OCI-LY7 (cell line): ENCODE measurements at regions not wholly inside any gene's neighbourhood (a gene's known extent, or its start where the extent isn't known, plus 50 kb on each side); places are given as distances from the start of the nearest gene placed in this dataset.

Experiments
- BruUV-seq: library from RNA; stranded (reverse); fragments of 400-500 nt; replicated peaks from 2 replicates; lab custom pipeline; 2021; lab: Mats Ljungman, UMichigan
- CTCF ChIA-PET: fragments of 300-600 bp; sonication (Branson Sonifier 250); formaldehyde crosslinking; loops from one replicate; lab custom pipeline; 2022; ENCODE audit warnings: antibody characterized with exemption; ENCODE audit not compliant: unreplicated experiment; lab: Charles Lee
- POLR2A ChIA-PET: fragments of 300-600 bp; sonication (Branson Sonifier 250); formaldehyde crosslinking; loops from one replicate; lab custom pipeline; 2022; ENCODE audit warnings: antibody characterized with exemption; lab: Charles Lee
- DNase-seq: peaks from one replicate; pipeline ENCODE4 v3.0.0-alpha.2; 2015; ENCODE audit warnings: low spot score
- H2AFZ ChIP-seq: fragments of 200-600 bp; sonication (generic), shearing (Covaris generic); 2 replicates; pipeline ENCODE4 v1.6.1; 2014; ENCODE audit warnings: mild to moderate bottlenecking, antibody characterized with exemption, low read length, moderate library complexity
- H3K27ac ChIP-seq: fragments of 200-600 bp; sonication (generic); 2 replicates; pipeline ENCODE4 v1.5.1; 2014; ENCODE audit warnings: mixed run types, low read depth, mild to moderate bottlenecking, moderate library complexity, low read length, inconsistent platforms; ENCODE audit not compliant: poor library complexity, severe bottlenecking
- H3K36me3 ChIP-seq: fragments of 200-600 bp; sonication (generic); 2 replicates; pipeline ENCODE4 v1.6.1; 2014; ENCODE audit warnings: mild to moderate bottlenecking, antibody characterized with exemption, low read length, moderate library complexity, mixed read lengths; ENCODE audit not compliant: insufficient read depth
- H3K4me1 ChIP-seq: fragments of 200-600 bp; sonication (generic); 2 replicates; pipeline ENCODE4 v1.5.1; 2014; ENCODE audit warnings: mild to moderate bottlenecking, low read length; ENCODE audit not compliant: insufficient read depth, poor library complexity, severe bottlenecking
- H3K4me2 ChIP-seq: fragments of 200-600 bp; sonication (generic); 2 replicates; pipeline ENCODE4 v1.6.1; 2014; ENCODE audit warnings: mild to moderate bottlenecking, low read length
- H3K4me3 ChIP-seq: fragments of 200-600 bp; sonication (generic); 2 replicates; pipeline ENCODE4 v1.5.1; 2014; ENCODE audit warnings: mild to moderate bottlenecking, low read depth, low read length; ENCODE audit not compliant: poor library complexity, severe bottlenecking
- H3K79me2 ChIP-seq: fragments of 200-600 bp; sonication (generic); 2 replicates; pipeline ENCODE4 v1.6.1; 2016; ENCODE audit warnings: low read depth, mild to moderate bottlenecking, low read length, moderate library complexity, mixed read lengths; ENCODE audit not compliant: insufficient read depth
- H3K9me2 ChIP-seq: fragments of 200-600 bp; sonication (generic); 2 replicates; pipeline ENCODE4 v1.6.1; 2016; ENCODE audit warnings: mild to moderate bottlenecking, low read length, mixed read lengths; ENCODE audit not compliant: insufficient read depth
- H3K9me3 ChIP-seq: fragments of 200-600 bp; sonication (generic); 2 replicates; pipeline ENCODE4 v1.6.1; 2014; ENCODE audit warnings: mild to moderate bottlenecking, mixed run types, low read length, mixed read lengths
- H4K20me1 ChIP-seq: fragments of 200-600 bp; sonication (generic); 2 replicates; pipeline ENCODE4 v1.6.1; 2014; ENCODE audit warnings: mild to moderate bottlenecking, antibody characterized with exemption, low read length, moderate library complexity, mixed read lengths; ENCODE audit not compliant: insufficient read depth
- CTCF ChIP-seq: fragments of 200-600 bp; sonication (generic); conservative IDR thresholded peaks from 2 replicates; pipeline ENCODE4 v1.5.1; 2014; ENCODE audit warnings: mild to moderate bottlenecking, antibody characterized with exemption, low read length, moderate library complexity, mixed read lengths
- EZH2phosphoT487 ChIP-seq: fragments of 200-600 bp; sonication (generic); IDR thresholded peaks from 2 replicates; pipeline ENCODE4 v1.6.1; 2018; ENCODE audit warnings: low read depth, borderline replicate concordance, mild to moderate bottlenecking, mixed run types, antibody characterized with exemption, low read length, moderate library complexity, mixed read lengths
- intact Hi-C: fragments of 100-400 bp; cut with micrococcal nuclease; formaldehyde crosslinking; loops from one replicate; pipeline ENCODE4 v1.10.0; 2022; ENCODE audit not compliant: unreplicated experiment

- Histone ChIP-seq H3K4me2 (no peak overlapping the region), H3K4me1 (no peaks in the 10 kb centered on the region), H3K27ac (no peak overlapping the region), H4K20me1 (no peaks in the 10 kb centered on the region), H2AFZ (no peak overlapping the region), H3K9me3 (no peaks in the 10 kb centered on the region), H3K9me2 (no peaks in the 10 kb centered on the region), H3K4me3 (no peak overlapping the region), H3K79me2 (no peaks in the 10 kb centered on the region), H3K36me3 (no peaks in the 10 kb centered on the region)
- intact Hi-C loops, result loop anchor here (5.0 kb wide), 2 partner anchors 78 to 342 kb away; no protein-coding TSS in a partner anchor
- POLR2A ChIA-PET, result no interaction called here
- DNase-seq, result no peak
- BruUV-seq, result no TSS peak
- CTCF ChIA-PET, result interaction anchor here (0.5 kb wide), 1 partner anchor 204 kb away, joined by 4 read pairs; no protein-coding TSS in a partner anchor
- no peak for TF ChIP-seq CTCF
- TF ChIP-seq EZH2phosphoT487, result no peak
Observed at GRCh38 chr17:36705283-36705795, 104.0 kb downstream of the MRM1 start.

DNA sequence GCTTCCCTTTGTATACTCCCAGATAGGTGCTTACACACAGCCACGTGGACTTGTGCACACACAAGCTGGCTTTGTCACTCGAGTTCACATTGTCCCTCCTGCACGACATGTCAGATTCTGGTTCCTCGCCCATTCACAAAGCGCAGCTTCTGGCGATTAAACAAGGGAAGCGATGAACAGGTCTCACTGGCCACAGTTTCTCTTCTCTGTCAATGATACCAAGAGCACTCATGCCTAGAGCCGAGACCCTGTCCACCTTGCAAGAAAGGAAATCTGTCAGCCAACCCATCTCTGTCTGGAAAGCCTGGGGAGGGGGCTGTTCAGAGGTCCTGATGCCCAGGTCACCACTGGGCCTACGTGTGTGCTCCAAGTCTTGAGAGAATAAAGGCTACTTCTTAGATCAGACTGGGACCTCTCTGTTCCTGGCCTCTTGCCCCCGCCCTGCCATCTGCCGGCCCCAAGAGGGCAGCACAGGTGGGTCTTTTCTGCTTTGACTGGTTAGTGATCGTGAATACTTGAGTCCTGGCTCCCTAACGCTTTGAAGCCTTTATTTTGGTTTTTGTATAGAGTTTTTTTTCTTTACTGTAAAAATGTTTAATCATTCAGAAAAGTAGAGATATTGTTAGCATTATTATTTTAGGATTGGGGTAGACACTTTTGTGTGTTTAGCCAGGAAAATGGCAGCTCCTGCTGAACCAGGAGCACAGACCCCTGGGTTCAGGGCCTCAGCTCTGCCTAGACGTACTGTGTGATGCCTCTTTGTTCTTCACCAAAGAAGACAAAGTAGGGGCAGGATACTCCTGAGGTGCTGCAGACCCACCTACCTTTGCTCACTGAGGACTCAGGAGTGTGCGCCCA, 104.7 kb downstream of the MRM1 start:
- Histone ChIP-seq H3K4me2 (no peak overlapping the region), H3K9me2 (no peaks in the 10 kb centered on the region), H3K4me3 (no peak overlapping the region), H3K4me1 (no peaks in the 10 kb centered on the region), H3K79me2 (no peaks in the 10 kb centered on the region), H3K36me3 (no peaks in the 10 kb centered on the region), H4K20me1 (no peaks in the 10 kb centered on the region), H2AFZ (no peak overlapping the region), H3K9me3 (no peaks in the 10 kb centered on the region), H3K27ac (no peak overlapping the region)
- intact Hi-C loops, result loop anchor here (5.0 kb wide), 2 partner anchors 79 to 341 kb away; no protein-coding TSS in a partner anchor
- TF ChIP-seq CTCF (peak; percentile 86), EZH2phosphoT487 (no peak)
- CTCF ChIA-PET, result interaction anchor here (0.8 kb wide), 1 partner anchor 49 kb away, joined by 4 read pairs; no protein-coding TSS in a partner anchor
- no TSS peak for BruUV-seq
- POLR2A ChIA-PET, result interaction anchor here (0.7 kb wide), 1 partner anchor 205 kb away, joined by 4 read pairs; no protein-coding TSS in a partner anchor
- DNase-seq, result peak; percentile 40
